ENCODE measurements at regions not wholly inside any gene's neighbourhood (a gene's known extent, or its start where the extent isn't known, plus 50 kb on each side); places are given as distances from the start of the nearest gene placed in this dataset.

- no peak overlapping the region for H3K4me3 ChIP-seq (ENCODE audit: low read depth, low read length)
- DNase-seq (ENCODE audit: low read depth) = no peak
- TF ChIP-seq POLR2A (IDR thresholded peaks at IDR 0.05; ENCODE audit: extremely low read depth, insufficient read length) = no peak
- no peak for TF ChIP-seq CTCF (IDR thresholded peaks at IDR 0.05; ENCODE audit: low read depth, low read length)
- no peak for TF ChIP-seq MYC (IDR thresholded peaks at IDR 0.05; ENCODE audit: low read depth, low read length)
- no peak for TF ChIP-seq MAX (IDR thresholded peaks at IDR 0.05; ENCODE audit: low read depth, low read length)
Observed at GRCh38 chr7:10707519-10707918, 266.2 kb upstream of the PHF14 start.

- H3K4me3 ChIP-seq (ENCODE audit: low read depth, low read length) = no peak overlapping the region
- TF ChIP-seq POLR2A (IDR thresholded peaks at IDR 0.05; ENCODE audit: extremely low read depth, insufficient read length) (no peak), MYC (IDR thresholded peaks at IDR 0.05; ENCODE audit: low read depth, low read length) (no peak), MAX (IDR thresholded peaks at IDR 0.05; ENCODE audit: low read depth, low read length) (no peak), CTCF (IDR thresholded peaks at IDR 0.05; ENCODE audit: low read depth, low read length) (peak; percentile 12)
- peak; percentile 49 for DNase-seq (ENCODE audit: low read depth)
Observed at GRCh38 chr7:10708447-10708846, 265.2 kb upstream of the PHF14 start.

GRCh38 chr7:10718768-10719167 is 254.9 kb upstream of the PHF14 start:
- no peak for TF ChIP-seq MYC (IDR thresholded peaks at IDR 0.05; ENCODE audit: low read depth, low read length)
- TF ChIP-seq MAX (IDR thresholded peaks at IDR 0.05; ENCODE audit: low read depth, low read length) = no peak
- no peak for TF ChIP-seq POLR2A (IDR thresholded peaks at IDR 0.05; ENCODE audit: extremely low read depth, insufficient read length)
- no peak for TF ChIP-seq CTCF (IDR thresholded peaks at IDR 0.05; ENCODE audit: low read depth, low read length)
- DNase-seq (ENCODE audit: low read depth) = no peak

GRCh38 chr7:10720042-10720441 is 253.6 kb upstream of the PHF14 start:
- no peak for DNase-seq (ENCODE audit: low read depth)
- TF ChIP-seq CTCF (IDR thresholded peaks at IDR 0.05; ENCODE audit: low read depth, low read length) (no peak), POLR2A (IDR thresholded peaks at IDR 0.05; ENCODE audit: extremely low read depth, insufficient read length) (no peak), MYC (IDR thresholded peaks at IDR 0.05; ENCODE audit: low read depth, low read length) (no peak), MAX (IDR thresholded peaks at IDR 0.05; ENCODE audit: low read depth, low read length) (no peak)
- H3K4me3 ChIP-seq (ENCODE audit: low read depth, low read length) = no peak overlapping the region

More at GRCh38 chr7:10718768-10719167, 254.9 kb upstream of the PHF14 start:
- no peak overlapping the region for H3K4me3 ChIP-seq (ENCODE audit: low read depth, low read length)

GRCh38 chr7:10721289-10721688 is 252.4 kb upstream of the PHF14 start:
- DNase-seq (ENCODE audit: low read depth) = no peak
- no peak overlapping the region for H3K4me3 ChIP-seq (ENCODE audit: low read depth, low read length)
- TF ChIP-seq MYC (IDR thresholded peaks at IDR 0.05; ENCODE audit: low read depth, low read length) (no peak), MAX (IDR thresholded peaks at IDR 0.05; ENCODE audit: low read depth, low read length) (no peak), POLR2A (IDR thresholded peaks at IDR 0.05; ENCODE audit: extremely low read depth, insufficient read length) (no peak), CTCF (IDR thresholded peaks at IDR 0.05; ENCODE audit: low read depth, low read length) (no peak)

GRCh38 chr7:10723832-10724231 is 249.8 kb upstream of the PHF14 start:
- DNase-seq (ENCODE audit: low read depth) = no peak
- TF ChIP-seq POLR2A (IDR thresholded peaks at IDR 0.05; ENCODE audit: extremely low read depth, insufficient read length) = no peak
- TF ChIP-seq CTCF (IDR thresholded peaks at IDR 0.05; ENCODE audit: low read depth, low read length) = no peak
- no peak for TF ChIP-seq MAX (IDR thresholded peaks at IDR 0.05; ENCODE audit: low read depth, low read length)
- no peak for TF ChIP-seq MYC (IDR thresholded peaks at IDR 0.05; ENCODE audit: low read depth, low read length)
- no peak overlapping the region for H3K4me3 ChIP-seq (ENCODE audit: low read depth, low read length)

Data from NB4 (cell line).